ENCODE measurements at regions not wholly inside any gene's neighbourhood (a gene's known extent, or its start where the extent isn't known, plus 50 kb on each side); places are given as distances from the start of the nearest gene placed in this dataset.
"Not testable (repeated sequence)": the region's sequence is repeated elsewhere in the genome, so short reads cannot be mapped to it uniquely, and the experiment has no call there.

DNA sequence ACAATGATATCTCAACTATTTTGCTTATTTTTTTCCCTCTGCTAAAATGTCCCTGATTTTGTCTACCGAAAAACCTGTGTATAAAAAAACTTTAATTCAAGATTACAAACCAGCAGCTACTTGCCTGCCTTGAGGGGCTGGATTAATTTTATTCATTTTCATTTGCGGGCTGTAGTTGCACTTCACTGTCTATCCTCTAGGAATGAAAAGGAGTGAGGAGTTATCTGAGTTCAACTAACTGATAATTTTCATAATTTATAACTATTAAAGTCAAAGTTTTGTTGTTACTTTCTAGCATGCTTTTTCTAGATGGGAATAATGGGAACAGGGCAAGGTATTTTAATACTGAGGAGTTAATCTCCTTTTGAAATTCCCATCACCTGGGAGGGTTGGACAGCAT, 50.3 kb upstream of the AGTPBP1 start:
- DNase-seq, result not testable (repeated sequence)

DNA sequence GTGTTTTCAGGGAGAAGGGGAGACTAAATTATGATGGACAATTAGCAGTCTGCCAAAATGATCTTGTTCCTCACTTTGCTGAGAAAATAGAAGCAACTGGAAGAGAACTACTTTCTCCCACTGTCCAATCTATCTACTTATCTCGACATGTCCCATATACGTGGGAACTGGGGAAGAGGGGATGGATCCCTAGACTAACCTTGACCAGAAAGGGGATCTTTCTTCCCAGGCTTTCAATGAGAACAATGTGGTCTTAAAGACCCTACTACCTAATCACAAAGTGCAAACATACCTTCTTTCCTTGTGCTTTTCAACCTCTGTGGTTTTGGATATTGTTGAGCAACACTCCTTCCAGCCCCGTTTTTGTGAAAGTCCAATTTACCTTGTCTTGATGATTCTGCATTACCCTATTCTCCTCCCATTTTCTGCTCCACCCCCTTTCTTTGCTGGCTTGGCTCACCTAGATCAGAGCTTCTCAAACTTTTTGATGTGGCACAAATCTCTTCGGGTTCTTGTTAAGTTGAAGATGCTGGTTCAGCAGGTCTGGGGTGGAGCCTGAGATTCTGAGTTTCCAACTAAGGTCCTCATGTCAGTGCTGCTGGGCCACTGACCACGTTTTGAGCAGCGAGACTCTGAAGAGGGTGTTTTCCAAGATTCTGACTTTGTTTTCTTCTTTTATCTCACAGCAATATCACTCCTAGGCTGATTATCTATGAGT, 61.4 kb upstream of the AGTPBP1 start:
- DNase-seq, result not testable (repeated sequence)

DNA sequence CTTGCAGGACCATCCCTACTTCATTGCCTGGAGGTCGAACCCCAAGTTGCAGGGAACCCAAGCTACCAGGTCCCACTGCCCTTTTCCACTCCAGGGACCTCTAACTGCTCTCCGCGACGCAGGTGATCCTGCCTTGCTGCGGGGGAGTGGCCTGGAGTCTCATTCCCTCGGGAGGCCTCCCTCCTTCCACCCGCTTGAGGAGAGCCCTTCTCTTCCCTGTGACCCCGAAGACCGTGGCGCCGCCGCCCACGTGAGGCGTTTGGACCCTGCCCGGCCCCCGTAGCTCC, 63.0 kb upstream of the AGTPBP1 start:
- DNase-seq, result not testable (repeated sequence)

DNA sequence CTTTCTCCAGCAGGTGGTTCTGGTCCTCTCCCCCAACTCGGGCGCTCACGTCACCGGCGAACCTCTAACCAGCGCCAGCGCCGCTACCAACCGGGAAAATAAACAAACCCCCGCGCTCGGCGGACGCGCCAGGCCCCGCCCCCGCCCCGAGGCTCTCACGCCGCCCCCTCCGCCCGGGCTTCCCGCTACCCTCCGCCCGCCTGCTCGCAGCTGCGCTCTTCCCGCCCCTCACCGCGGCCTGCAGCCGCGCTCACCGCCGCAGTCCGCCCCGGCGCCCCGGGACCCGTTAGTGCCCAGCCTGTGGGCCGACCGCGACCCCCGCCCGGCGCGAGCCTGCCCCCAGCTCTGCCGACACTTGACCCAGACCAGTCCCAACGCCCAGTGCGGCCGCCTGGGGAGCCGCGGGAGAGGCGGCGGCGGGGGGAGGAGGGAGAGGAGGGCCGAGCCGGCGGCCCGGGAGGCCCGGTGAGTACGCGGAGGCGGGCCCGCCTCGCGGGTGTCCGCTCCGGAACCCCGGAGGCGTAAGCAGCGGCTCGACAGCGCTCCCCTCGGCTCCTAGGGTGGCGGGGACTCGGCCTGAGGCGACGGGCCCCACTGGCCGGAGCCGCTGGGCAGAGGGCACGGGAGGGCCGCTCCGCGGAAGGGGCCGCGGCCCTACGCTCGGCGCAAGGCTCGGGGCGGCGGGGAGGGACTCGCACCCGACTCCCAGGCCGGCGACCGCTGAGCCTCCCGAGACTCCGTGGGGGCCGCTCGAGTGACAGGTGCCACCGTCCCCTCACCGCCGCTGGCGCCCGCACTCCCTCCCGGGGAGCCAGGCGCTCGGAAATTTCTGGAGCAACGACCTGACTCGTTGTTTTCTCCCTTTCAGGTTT, 63.6 kb upstream of the AGTPBP1 start:
- DNase-seq, result peak; percentile 54

DNA sequence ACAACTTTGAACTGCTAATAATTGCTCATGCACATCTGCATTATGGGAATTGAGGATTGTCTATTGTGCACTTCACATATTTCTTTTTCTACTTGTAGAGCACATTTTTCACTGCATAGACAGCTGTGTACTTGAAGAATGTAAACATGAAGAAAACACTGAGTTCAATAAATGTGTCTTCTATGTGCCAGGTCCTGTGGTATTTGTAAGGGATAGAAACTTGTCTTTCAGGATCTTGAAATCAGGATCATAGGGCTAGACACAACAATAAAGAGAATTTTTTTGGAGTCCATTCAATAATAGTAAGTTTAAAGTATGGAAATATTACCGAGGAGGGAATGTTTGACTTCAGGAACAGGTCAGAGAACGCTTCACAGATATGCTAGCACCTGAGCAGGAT, 66.6 kb upstream of the AGTPBP1 start:
- DNase-seq, result not testable (repeated sequence)

DNA sequence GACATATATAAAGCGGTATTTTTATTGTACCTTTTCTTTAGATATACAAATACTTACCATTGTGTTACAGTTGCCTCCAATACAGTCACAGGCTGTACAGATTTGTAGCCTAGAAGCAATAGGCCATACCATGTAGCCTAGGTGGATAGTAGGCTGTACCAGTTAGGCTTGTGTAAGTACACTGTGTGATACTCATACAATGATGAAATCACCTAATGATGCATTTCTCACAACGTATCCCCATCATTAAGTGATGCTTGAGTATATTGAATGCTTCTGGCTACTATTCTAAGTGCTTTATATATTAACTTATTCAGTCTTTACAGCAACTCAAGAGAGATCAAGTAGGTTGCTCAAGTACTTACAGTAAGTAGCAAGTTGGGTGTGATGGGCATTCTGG, 71.6 kb upstream of the AGTPBP1 start:
- not testable (repeated sequence) for DNase-seq

GRCh38 chr9:85814800-85815199, 73.0 kb upstream of the AGTPBP1 start:
- DNase-seq, result not testable (repeated sequence)

DNA sequence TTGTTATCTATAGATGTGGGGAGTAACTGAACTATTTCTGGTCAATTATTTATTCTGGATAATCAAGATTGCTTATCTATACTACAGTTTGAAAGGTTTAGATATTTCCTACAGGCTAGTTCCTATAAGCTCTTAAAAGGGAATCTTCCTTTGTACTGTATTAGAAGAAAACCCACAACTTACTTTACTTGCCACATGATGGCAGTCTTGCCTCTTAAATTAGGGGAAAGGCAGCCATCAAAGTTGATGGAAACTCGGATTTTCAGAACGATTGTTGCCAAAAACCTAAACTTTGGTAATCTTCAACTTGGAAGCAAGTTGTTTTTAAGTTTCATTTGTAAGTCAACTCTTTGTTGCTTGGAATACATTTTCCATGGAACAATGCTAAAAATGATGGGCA, 77.2 kb upstream of the AGTPBP1 start:
- not testable (repeated sequence) for DNase-seq

- not testable (repeated sequence) for DNase-seq
Observed at GRCh38 chr9:85820598-85820997, 78.8 kb upstream of the AGTPBP1 start.

DNA sequence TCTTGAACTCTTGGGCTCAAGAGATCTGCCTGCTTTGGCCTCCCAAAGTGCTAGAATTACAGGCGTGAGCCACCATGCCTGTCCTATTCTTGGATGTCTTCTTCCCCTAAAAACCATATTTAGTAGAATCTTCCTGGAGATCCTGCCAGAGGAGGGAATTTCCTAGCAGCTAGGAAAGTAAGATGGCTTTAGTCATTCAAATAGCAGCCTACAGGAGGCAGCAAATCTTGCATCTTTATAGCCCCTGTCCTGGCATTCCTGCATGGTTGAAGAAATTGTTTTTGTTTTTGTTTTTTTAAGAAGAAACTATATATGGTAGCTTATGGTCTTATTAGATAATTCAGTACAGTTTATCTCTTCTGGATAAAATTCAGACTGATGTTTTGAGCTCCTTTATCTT, 83.2 kb upstream of the AGTPBP1 start:
- DNase-seq, result not testable (repeated sequence)

DNA sequence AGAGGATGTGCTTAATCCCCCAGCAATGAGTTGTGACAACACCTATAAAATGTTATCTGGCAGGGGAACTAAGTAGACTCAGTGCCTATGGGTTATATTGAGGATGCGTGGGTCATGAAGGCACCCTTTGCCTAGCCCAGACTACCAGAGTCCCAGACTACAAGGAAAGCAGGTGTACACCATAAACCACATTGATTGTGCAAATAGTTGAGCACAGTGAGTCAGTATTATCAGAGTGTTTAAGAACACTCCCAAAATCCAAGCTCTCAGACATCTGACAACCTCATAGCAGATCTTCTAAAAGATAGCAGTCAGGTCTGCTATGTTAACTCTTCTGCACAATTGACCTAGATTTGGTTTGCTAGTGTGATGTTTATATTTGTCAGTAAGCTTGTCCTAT, 92.8 kb upstream of the AGTPBP1 start:
- DNase-seq, result not testable (repeated sequence)

DNA sequence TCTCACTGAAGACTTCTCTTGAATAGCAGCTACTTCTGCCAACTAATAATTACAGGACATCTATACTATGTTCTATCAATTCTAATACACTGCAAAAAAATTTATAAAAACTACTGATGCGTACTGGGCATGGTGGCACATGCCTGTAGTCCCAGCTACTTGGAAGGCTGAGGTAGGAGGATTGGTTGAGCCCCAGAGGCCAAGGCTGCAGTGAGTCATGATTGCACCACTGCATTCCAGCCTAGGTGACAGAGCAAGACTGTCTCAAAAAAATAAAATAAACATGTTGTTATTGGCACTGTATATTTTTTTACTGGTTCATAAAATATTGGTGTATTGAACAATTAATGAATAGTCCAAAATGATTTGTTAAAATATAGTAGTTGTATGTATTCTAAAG, 97.0 kb upstream of the NAA35 start:
- DNase-seq, result not testable (repeated sequence)

DNA sequence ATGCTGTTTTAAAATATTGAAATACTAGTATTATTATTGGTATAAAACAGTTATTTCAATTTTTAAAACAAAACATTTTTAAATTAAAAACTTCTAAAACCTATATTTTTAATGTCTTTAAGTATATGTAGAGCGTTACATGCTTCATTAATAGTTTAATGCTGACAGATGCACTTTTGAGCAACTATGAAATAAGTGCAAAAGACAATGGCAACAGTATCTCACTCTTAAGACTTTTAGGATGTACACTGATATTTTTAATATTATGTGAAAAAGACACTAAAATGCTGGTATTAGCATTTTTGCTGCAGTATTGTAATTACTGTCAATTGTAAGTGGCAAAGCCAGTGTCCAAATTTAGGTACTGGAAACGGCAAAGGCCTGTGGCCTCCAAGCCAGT, 93.2 kb upstream of the NAA35 start:
- DNase-seq, result not testable (repeated sequence)

- no peak for DNase-seq
Observed at GRCh38 chr9:85858056-85858750, 82.7 kb upstream of the NAA35 start.

- no peak for DNase-seq
Observed at GRCh38 chr9:85859765-85860164, 81.2 kb upstream of the NAA35 start.

- not testable (repeated sequence) for DNase-seq
Observed at GRCh38 chr9:85861882-85862281, 79.1 kb upstream of the NAA35 start.

GRCh38 chr9:85863875-85864274, 77.1 kb upstream of the NAA35 start:
- DNase-seq, result no peak

DNA sequence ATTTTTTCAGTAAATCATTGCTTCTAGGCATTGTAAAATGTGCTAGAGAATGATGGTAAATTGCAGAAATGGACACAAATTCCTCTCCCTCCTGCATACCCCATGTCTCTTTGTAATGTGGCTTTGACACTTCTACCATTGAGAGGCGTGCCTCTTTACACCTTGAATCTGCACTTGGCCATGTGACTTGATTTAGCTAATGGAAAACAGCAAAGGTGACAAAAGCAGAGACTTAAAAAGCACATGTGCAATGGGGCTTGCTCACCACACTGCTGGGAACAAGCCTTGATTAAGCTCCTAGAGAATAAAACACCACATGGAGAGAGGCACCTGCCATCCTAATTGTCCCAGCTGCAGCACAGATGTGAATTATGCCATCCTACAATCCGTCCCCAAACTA, 69.9 kb upstream of the NAA35 start:
- DNase-seq, result no peak

DNA sequence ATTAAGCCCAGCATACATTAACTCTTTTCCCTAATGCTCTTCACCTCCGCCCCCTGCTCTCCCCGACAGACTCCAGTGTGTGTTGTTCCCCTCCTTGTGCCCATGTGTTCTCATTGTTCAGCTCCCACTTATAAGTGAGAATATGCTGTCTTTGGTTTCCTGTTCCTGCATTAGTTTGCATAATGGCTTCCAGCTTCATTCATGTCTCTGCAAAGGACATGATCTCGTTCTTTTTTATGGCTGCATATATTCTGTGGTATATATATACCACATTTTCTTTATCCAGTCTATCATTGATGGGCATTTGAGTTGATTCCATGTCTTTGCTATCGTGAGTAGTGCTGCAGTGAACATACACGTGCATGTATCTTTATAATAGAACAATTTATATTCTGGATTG, 69.3 kb upstream of the NAA35 start:
- not testable (repeated sequence) for DNase-seq

GRCh38 chr9:85872463-85872862, 68.5 kb upstream of the NAA35 start:
- no peak for DNase-seq

DNA sequence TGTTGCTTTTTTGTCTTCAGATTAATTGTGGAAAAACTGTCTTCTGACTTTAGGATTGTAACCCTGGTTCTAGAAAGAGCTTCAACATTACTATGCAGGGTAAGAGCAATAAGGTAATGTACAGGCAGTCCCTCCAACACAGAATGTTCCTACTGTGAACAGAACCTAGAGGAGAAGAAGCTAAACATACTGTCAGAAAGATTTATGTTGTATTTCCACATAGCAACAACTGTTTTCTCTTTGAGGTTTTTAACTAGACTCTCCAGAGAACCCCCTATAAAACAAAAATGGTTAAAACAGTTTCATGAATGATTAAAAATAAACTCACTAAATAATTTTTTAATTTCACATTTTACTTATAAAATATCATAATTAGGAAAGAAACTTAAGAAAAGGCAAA, 64.3 kb upstream of the NAA35 start:
- DNase-seq, result no peak

GRCh38 chr9:85878872-85879597, 61.9 kb upstream of the NAA35 start:
- DNase-seq, result not testable (repeated sequence)

DNA sequence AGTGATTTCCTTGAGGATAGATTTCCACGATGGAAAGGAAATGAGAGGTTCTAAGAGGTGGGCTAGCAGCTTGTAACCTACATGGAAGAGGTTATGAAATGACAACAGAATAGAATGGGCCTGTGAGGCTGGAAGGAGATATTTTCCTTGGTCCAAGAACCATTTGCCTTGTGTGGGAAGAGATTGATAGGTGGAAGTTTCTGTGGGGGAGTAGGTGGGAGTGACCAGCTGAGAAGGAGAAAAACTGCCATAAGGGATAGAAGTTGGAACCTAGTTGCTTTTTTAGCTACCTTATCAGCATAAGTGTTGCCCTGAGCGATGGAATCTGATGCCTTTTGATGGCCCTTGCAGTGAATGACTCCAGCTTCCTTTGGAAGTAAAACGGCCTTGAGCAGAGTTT, 60.4 kb upstream of the NAA35 start:
- DNase-seq, result not testable (repeated sequence)

Data from NCI-H1092 (cell line).